Adrenal gland (tissue), 9 donors: ENCODE measurements at regions not wholly inside any gene's neighbourhood (a gene's known extent, or its start where the extent isn't known, plus 50 kb on each side); places are given as distances from the start of the nearest gene placed in this dataset.
"Not testable (repeated sequence)": the region's sequence is repeated elsewhere in the genome, so short reads cannot be mapped to it uniquely, and the experiment has no call there.

Experiments
- DNase-seq, 7 donors: peaks; one replicate each; pipeline ENCODE4 v3.0.0-alpha.2; 2019 to 2020
- H3K27ac ChIP-seq, 5 donors: fragments of 200-600 bp; sonication (generic) in 4 of 5; 1 replicate in 3 of 5; 2 replicates in 2 of 5; pipeline versions ENCODE4 v1.5.1 to v1.8.0; 2016 to 2020; ENCODE audit warnings: mild to moderate bottlenecking in 1 of 5
- H3K27me3 ChIP-seq: fragments of 200-600 bp; 2 replicates; pipeline ENCODE4 v1.8.0; 2021
- H3K36me3 ChIP-seq, 2 donors: fragments of 200-600 bp; replicated peaks in 1 of 2; 1 replicate in 1 of 2; 2 replicates in 1 of 2; pipeline versions ENCODE4 v1.5.1 to v1.8.0; 2018 to 2022
- H3K4me1 ChIP-seq, 2 donors: fragments of 200-600 bp; replicated peaks in 1 of 2; 1 replicate in 1 of 2; 2 replicates in 1 of 2; pipeline versions ENCODE4 v1.5.1 to v1.8.0; 2018 to 2021
- H3K4me3 ChIP-seq, 4 donors: fragments of 200-600 bp; sonication (generic) in 3 of 4; one replicate each; pipeline ENCODE4 v1.5.1; 2016 to 2018
- H3K9me3 ChIP-seq, 3 donors: fragments of 200-600 bp; sonication (generic) in 1 of 3; replicated peaks in 1 of 3; 1 replicate in 2 of 3; 2 replicates in 1 of 3; pipeline versions ENCODE4 v1.5.1 to v1.8.0; 2016 to 2021
- CTCF ChIP-seq, 6 experiments: fragments of 450-650 bp in 4 of 6; fragments of 200-600 bp in 2 of 6; sonication (generic) in 1 of 6; IDR thresholded peaks; 1 replicate in 5 of 6; 2 replicates in 1 of 6; pipeline versions ENCODE4 v1.5.1 to v1.8.0; 2016 to 2021; ENCODE audit warnings: antibody characterized with exemption in 6 of 6, mild to moderate bottlenecking in 2 of 6, moderate library complexity in 1 of 6
- POLR2A ChIP-seq, 2 donors: fragments of 450-650 bp; IDR thresholded peaks; one replicate each; pipeline ENCODE4 v1.6.1; 2017; ENCODE audit warnings: antibody characterized with exemption in 2 of 2, mild to moderate bottlenecking in 2 of 2, moderate library complexity in 1 of 2
- WGBS, 4 donors: extraction: QIAGEN DNeasy Blood & Tissue Kit in 2 of 4; methylation state at CpG; one replicate each; pipeline versions ENCODE4 v1.1.5 to v1.1.7; 2013 to 2017; 5-methylcytosine and 5-hydroxymethylcytosine counted together
- intact Hi-C, 2 donors: fragments of 100-400 bp; cut with DNase I; formaldehyde crosslinking; loops; one replicate each; pipeline versions ENCODE4 v1.14.1 to v1.15.0; 2022 to 2023
- donor health status: healthy with polysubstance abuse.
- donor health status: Bipolar disorder and iron deficiency.
- donor health status: DM: yes; HTN: yes; CAD: no.
- donor health status: DM: no; HTN: no; CAD: no.
- donor health status: DM: no; HTN: no; CAD: no.

- Histone ChIP-seq H3K9me3 (no peaks in the 10 kb centered on the region), H3K4me1 (no peaks in the 10 kb centered on the region), H3K4me3 (no peak overlapping the region), H3K36me3 (no peaks in the 10 kb centered on the region), H3K27ac (no peak overlapping the region), H3K27me3 (no peaks in the 10 kb centered on the region)
- no peak for DNase-seq
- intact Hi-C loops = no loop called here
- 72 to 78% (median 76%) methylated on average over 4 of the region's 4 CpGs for WGBS, 4 donors
- TF ChIP-seq CTCF (IDR thresholded peaks at IDR 0.05) = no peak
These were observed 245.0 kb upstream of the OLFM3 start for GRCh38 chr1:102241431-102242338.

DNA sequence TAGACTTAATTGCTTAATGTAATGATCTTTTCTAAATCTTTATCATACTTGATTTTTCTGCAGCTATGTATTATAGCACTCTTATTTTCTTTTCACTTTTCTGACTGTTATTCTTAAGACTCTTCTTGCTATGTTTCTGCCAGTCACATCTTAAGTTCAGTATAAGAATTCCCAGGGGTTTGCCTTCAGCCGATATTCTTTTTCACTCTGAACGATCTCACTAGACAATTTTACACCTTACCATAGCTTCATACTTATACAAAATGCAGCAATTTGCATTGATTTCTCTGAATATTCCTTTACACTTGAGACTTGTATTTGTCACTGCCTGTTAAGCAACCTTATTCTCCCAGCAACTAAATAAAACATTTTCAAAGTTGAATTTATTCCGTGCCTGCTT, 242.5 kb upstream of the OLFM3 start:
- Histone ChIP-seq H3K4me1 (no peaks in the 10 kb centered on the region), H3K27me3 (no peaks in the 10 kb centered on the region), H3K9me3 (no peaks in the 10 kb centered on the region), H3K36me3 (no peaks in the 10 kb centered on the region), H3K27ac (no peak overlapping the region), H3K4me3 (no peak overlapping the region)
- 54 to 67% (median 62%) methylated on average over 3 of the region's 3 CpGs for WGBS, 4 donors
- TF ChIP-seq CTCF (IDR thresholded peaks at IDR 0.05) (no peak), POLR2A (IDR thresholded peaks at IDR 0.05) (no peak)
- intact Hi-C loops = no loop called here
- no peak for DNase-seq

- H3K9me3 ChIP-seq = no peaks in the 10 kb centered on the region
- TF ChIP-seq CTCF (IDR thresholded peaks at IDR 0.05) = no peak
- no peak for TF ChIP-seq POLR2A (IDR thresholded peaks at IDR 0.05)
- 73 to 92% (median 85%) methylated on average over 3 to 31 of the region's 31 CpGs for WGBS, 4 donors
- intact Hi-C loops = no loop called here
- H3K4me3 ChIP-seq = no peak overlapping the region
- H3K4me1 ChIP-seq = no peaks in the 10 kb centered on the region
- H3K27ac ChIP-seq = no peak overlapping the region
- no peak for DNase-seq
- H3K27me3 ChIP-seq = no peaks in the 10 kb centered on the region
- no peaks in the 10 kb centered on the region for H3K36me3 ChIP-seq
These were observed 238.1 kb upstream of the OLFM3 start for GRCh38 chr1:102234753-102235359.

DNA sequence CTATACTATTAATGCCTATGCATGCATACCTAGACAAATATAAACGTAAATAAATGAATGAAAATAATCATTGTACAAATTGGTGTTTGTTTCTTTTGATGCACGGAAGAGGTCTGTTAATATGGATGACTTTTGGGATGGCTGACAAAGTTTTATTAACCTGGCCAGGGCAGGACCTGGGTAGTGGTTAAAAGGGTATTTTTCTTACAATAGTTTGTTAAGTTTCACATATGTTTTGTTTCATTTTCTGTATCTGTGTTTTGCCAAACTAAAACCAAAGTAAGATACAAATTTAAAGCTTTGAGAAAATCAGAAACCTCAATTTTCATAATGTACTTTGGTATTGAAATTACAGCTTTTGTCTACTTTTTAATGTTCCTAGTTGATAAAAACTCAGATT, 222.7 kb upstream of the OLFM3 start:
- intact Hi-C loops = no loop called here
- H3K27ac ChIP-seq = no peak overlapping the region
- no peak for TF ChIP-seq POLR2A (IDR thresholded peaks at IDR 0.05)
- TF ChIP-seq CTCF (IDR thresholded peaks at IDR 0.05) = no peak
- no peaks in the 10 kb centered on the region for H3K27me3 ChIP-seq
- WGBS, 4 donors = 50 to 72% (median 57%) methylated on average over 2 of the region's 2 CpGs
- H3K36me3 ChIP-seq = no peaks in the 10 kb centered on the region
- no peaks in the 10 kb centered on the region for H3K4me1 ChIP-seq
- no peaks in the 10 kb centered on the region for H3K9me3 ChIP-seq
- H3K4me3 ChIP-seq = no peak overlapping the region
- no peak for DNase-seq

DNA sequence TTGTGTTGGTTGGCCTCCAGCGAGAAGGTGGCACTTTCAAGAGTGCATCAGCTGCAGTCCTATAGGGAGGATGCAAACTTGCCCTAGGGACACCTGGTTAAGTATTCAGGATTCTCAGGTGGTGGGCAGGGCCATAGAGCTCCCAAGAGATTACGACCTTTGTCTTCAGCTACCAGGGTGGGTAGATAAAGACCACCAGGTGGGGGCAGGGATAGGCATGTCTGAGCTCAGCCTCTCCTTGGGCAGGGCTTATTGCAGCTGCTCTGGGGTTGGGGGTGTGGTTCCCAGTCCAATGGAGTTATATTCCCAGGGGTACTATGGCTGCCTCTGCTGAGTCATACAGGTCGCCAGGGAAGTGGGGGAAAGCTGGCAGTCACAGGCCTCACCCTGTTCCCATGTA, 214.2 kb upstream of the OLFM3 start:
- H3K4me3 ChIP-seq, H3K36me3 ChIP-seq, H3K4me1 ChIP-seq, H3K27ac ChIP-seq, intact Hi-C loops, DNase-seq, H3K27me3 ChIP-seq, H3K9me3 ChIP-seq: not testable (repeated sequence)
- WGBS, 4 donors = 61 to 88% (median 70%) methylated on average over 3 of the region's 3 CpGs
